C4-2B (cell line): ENCODE measurements at regions not wholly inside any gene's neighbourhood (a gene's known extent, or its start where the extent isn't known, plus 50 kb on each side); places are given as distances from the start of the nearest gene placed in this dataset.

Source experiments
- H3K27ac ChIP-seq: fragments of 450-650 bp; 2 replicates; pipeline ENCODE4 v1.5.1; 2017
- CTCF ChIP-seq: fragments of 450-650 bp; conservative IDR thresholded peaks from 2 replicates; pipeline ENCODE4 v1.5.1; 2017; ENCODE audit warnings: mild to moderate bottlenecking
- ZFX ChIP-seq: fragments of 450-650 bp; IDR thresholded peaks from 2 replicates; pipeline ENCODE4 v1.6.1; 2017

- no peak overlapping the region for H3K27ac ChIP-seq
- no peak for TF ChIP-seq CTCF
These were observed 211.6 kb upstream of the ZMIZ1 start for GRCh38 chr10:78857193-78857592.

GRCh38 chr10:78859266-78859665 is 209.5 kb upstream of the ZMIZ1 start:
- H3K27ac ChIP-seq = no peak overlapping the region
- TF ChIP-seq ZFX (no peak), CTCF (no peak)

GRCh38 chr10:78859769-78860168 is 209.0 kb upstream of the ZMIZ1 start:
- H3K27ac ChIP-seq = no peak overlapping the region
- TF ChIP-seq ZFX (no peak), CTCF (no peak)

GRCh38 chr10:78860260-78860914 is 208.4 kb upstream of the ZMIZ1 start:
- TF ChIP-seq ZFX (no peak), CTCF (no peak)

GRCh38 chr10:78861529-78862327 is 207.0 kb upstream of the ZMIZ1 start:
- TF ChIP-seq ZFX (no peak), CTCF (no peak)
- no peak overlapping the region for H3K27ac ChIP-seq

More at GRCh38 chr10:78860260-78860914, 208.4 kb upstream of the ZMIZ1 start:
- no peak overlapping the region for H3K27ac ChIP-seq

GRCh38 chr10:78862328-78862640 is 206.5 kb upstream of the ZMIZ1 start:
- H3K27ac ChIP-seq = no peak overlapping the region
- TF ChIP-seq ZFX = no peak
- no peak for TF ChIP-seq CTCF

- H3K27ac ChIP-seq = no peak overlapping the region
- TF ChIP-seq CTCF = no peak
- no peak for TF ChIP-seq ZFX
These were observed 205.4 kb upstream of the ZMIZ1 start for GRCh38 chr10:78863140-78863905.
